ENCODE measurements at regions not wholly inside any gene's neighbourhood (a gene's known extent, or its start where the extent isn't known, plus 50 kb on each side); places are given as distances from the start of the nearest gene placed in this dataset.

DNA sequence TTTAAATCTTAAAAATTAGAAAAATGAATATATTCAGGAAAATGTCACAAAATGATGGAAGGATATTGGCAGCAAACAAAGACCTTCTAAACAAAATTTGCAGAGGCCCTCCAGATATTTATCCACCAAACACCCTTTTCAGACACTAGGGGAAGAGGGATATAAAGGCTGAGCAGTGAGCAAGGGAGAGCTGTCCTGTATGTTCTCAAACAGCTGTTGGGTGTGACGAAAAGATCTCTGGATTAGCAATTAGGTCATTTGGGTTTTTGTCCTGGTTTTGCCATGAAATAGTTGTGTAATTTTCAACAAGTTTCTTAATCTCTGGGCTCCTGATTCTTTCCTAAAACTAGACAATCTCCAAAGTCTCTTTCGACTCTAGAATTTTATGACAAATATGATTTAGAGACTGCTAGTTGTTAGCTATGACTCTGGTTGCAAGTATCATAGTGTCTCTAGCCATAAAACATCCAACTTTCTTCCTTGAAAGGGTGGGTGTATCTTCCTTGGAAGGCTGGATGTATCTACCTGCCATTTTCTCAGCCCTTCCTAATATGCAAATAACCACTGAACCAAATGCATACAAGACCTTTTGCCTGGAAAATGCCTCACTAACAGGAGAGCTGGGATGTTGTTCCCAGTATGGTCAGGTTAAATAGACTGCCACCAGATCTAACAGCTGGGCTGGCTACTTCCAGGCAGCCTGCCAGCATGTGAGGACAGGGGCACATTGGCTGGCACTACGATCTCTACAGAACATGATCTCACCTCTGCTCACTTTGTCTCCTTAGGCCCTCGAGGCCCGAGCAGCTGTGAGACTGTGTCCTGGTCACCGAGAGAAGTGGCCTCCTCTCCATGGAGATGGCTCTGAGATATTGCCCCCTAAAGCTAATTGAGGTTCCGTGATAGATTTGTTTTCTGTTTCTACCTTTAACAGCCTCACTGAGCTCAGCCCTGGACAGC is 225.5 kb upstream of the JADE1 start:
- DNase-seq, result peak; percentile 77
- intact Hi-C loops (cut with micrococcal nuclease), result no loop called here
- ATAC-seq, result peak; percentile 87

DNA sequence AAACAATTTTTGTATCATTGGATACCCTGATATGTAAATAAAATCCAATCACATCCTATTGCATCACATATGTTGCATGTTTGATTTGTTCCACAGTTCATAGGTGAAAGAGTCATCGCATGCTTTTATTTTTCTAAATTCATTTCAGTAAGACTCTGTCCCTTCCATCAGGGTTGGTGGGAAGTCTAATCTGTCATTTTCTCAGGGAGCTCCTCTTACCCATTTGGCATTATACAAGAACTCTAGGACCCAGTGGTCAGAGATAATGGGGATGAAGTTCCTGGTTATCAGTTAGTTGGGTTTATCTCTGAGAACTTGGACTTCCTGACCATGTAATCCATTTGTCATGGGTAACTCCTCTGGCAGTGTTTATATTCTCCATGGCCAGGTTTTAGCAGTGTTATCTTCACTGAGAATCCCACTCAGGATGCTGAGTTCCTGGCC is 227.1 kb upstream of the JADE1 start:
- intact Hi-C loops (cut with micrococcal nuclease), result no loop called here
- no peak for DNase-seq
- ATAC-seq, result no peak

DNA sequence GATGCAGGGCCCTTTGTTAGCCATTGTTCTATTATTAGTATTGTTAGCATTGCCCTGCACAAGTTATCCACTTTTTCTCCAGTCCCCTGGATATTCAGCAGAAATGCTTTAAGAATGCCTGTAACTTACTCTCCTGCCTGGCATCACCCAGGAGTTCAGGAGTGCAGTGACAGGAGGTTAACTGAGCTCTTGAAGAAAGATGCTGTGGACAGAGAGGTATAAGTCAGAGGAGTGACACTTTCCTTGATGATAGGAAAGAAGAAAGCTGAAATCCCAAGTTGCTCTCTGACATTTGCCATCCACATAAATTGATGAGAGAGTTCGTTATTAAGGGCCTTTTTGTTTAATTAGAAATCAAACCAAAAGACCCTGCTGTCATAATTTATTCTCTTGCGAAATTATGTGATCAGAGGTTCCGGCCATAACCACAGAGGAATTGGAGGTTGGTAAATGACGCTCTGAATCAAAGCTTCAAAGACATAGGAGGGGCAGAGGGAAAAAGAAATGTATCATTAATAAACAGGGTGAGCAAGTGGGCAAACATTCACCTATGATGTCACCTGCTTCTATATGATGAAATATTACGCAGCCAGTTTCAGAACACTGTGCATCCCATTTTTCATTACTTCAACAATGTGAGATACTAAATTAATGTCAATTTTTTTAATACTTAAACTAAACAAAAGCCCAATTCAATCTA is 230.2 kb upstream of the JADE1 start:
- intact Hi-C loops (cut with micrococcal nuclease), result no loop called here
- ATAC-seq (no peak), DNase-seq (no peak)

DNA sequence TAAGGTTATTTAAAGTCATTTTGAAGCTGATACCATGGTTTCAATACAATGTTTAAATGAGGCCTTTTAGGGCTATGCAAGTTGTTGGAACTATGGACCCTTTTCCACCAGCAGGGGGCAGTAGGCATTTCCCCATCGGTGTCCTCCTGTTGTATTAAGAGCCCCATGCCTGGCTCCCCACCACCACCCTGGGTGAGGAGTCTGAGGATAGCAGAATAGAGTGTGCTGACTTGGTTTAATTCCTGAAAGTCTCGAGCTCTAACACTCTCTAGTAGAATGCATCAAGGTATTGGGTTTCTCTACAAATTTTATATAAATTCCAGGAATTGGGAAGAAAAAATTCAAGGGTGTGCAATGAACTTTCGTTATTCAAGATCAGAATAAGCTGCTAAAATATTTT is 234.8 kb upstream of the JADE1 start:
- DNase-seq (peak; percentile 52), ATAC-seq (peak; percentile 50)
- intact Hi-C loops (cut with micrococcal nuclease), result no loop called here

DNA sequence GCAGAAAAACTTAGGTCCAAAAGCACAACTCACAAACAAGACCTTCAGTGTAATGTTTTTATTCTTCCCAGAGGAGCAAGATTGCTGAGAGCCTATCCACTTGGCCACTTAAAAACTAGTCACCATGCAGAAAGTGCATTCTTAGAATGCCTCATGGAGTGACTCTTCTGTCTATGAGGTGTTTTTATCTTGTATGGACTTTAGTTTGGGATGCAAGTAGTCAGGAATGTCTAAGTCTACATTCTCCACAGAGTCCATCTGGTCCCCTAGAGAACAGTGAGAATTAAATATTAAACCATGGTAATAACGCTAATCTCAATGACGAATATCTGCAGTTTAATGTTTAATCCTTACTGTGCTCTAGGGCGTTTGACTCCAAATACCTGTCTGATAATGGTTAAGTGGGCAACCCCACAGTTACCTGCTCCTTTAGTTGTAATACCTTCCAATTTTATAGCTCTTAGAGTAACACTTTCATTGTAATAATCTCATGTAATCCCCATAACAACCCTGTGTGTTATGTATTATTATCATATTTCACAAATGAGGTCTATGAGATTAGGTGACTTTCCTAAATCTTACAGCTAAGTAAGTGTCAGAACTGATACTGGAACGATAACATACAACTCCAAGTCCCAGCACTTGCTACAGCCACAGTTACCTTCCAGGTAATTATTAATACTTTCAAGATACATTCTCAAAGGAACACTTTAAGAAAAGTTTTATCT is 235.6 kb upstream of the JADE1 start:
- DNase-seq, result no peak
- intact Hi-C loops (cut with micrococcal nuclease), result no loop called here
- ATAC-seq, result peak; percentile 38

DNA sequence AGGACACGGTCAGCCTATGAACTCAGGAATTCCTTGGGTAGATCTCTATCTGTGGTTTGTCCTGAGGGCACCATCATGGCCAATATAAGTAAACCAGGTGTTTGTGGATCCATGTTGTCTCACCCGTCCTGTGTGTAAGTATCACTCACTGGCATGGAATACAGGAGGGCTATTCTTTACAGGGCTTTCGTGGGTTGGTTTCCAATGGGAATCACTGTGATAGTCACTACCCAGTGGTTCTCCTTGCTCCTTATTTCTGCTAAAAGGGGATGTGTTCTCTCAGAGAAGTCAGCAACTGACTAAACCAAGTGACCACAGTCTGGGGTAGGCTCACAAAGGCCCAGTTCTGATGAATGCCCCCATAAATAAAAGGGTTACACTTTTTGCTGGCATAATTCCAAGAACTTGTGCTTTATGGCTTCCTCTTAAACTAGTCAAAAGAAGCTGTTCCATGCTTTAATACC is 236.7 kb upstream of the JADE1 start:
- intact Hi-C loops (cut with micrococcal nuclease), result no loop called here
- ATAC-seq, result no peak

DNA sequence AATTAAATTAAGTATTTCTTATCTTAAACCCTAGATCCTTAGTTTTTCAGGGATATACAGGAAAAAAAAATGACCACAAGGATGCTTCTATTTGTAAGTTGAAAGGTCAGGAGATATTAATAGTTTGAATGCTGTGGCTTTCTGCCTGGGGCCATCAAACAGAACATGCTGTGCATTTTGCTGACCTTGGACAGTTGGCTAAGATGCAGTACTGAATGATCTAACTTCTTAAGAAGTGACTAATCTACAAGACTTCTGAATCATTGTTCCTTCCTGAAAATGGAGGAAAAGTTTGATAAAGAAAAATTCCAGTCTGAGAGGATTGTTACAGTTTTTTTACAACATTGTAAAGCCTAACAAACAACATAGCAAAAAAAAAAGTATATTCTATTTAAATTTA is 237.8 kb upstream of the JADE1 start:
- ATAC-seq, result peak; percentile 86
- intact Hi-C loops (cut with micrococcal nuclease), result no loop called here
- DNase-seq, result no peak

More for the DNA sequence above, 236.7 kb upstream of the JADE1 start:
- DNase-seq, result no peak

DNA sequence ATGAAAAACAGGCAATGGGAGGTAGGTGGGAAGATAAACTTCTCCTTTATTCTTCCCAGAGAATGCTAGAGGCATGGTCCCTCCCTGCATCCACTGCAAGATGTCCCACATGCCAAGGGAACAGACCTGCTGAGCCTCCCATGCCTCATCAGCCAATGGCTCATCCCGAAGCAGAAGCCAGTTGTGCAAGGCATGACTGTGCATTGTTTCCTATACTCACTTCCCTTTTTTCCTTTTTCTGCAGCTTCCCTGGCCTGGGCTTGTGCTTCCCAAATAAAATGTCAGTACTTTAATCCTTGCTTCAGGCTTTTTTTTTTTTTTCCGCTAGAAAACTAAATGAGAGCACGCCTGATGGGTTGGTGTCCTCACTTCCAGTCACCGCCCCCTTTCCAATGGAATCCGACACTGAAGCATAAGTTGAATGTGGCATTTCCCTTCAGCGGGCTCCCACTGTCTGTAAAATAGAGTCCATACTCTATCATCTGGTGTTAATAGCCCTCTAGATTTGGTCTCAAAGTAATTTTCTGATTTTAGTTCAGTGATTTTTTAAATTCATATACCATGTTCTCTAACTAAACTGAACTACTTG is 239.0 kb upstream of the JADE1 start:
- intact Hi-C loops (cut with micrococcal nuclease), result no loop called here
- ATAC-seq (peak; percentile 30), DNase-seq (peak; percentile 35)

DNA sequence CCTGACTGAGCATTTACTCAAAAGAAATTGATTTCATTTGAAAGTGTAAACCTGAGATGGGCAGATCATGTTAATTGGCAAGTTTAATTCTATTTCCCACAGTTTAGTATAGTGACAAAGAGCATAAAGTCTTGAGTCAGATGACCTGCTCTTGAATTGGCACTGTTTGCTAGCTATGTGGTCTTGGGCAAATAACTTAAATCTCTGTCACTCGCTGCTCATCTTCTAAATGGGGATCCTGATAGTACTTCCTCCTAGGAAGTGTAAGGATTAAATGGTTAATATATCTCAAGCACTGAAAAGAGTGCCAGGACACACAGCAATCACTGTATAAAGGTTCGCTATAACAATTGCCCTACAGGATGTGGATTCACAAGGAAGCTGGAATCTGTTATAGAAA is 242.8 kb upstream of the JADE1 start:
- ATAC-seq (no peak), DNase-seq (no peak)
- intact Hi-C loops (cut with micrococcal nuclease), result no loop called here

DNA sequence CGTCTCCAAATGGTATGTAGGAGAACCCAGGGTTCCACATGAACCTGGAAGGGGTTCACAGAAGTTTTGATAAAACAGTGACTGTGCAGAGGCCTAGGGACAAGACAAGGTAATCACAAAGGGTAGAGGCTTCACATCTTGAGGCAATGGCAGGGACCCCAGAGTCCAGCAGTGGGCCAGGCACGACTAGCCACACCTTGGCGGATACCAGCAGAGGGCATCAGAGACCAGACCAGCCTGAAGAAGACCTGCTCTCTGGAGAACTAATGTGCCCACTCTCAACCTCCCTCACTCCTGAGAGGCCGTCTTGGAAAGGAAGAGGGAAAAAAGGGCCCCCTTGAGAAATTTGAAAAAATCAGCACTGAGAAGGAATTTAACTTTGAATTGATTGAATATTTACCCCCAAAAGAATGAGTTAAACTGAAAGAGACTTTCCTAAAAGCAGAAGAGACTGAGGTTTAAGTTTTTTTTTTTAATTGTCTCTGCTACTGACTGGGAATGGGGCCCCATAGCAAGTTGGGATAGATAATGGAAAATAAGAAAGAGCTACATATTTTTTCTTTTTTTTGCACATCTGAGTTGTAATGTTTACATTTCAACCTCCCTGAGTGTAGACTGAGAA is 243.8 kb upstream of the JADE1 start:
- intact Hi-C loops (cut with micrococcal nuclease), result no loop called here
- ATAC-seq (peak; percentile 83), DNase-seq (peak; percentile 64)

DNA sequence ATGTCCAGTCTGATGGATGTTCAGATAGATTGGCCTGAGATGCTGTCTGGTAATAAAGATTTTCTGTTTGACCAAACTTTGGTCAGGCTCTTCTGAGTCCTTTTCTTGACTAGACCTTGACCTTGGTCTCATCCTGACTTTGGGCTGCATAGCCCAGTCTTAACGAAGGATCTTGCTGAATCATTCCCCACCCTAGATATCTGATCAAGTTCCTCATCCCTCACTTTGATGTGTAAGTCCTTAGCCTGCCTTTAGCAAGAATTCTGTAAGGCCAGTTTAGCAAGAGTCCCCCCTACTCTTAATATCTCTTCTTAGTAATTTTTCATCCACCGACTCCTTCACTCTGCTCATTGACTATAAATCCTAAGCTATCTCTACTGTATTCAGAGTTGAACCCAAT is 244.4 kb upstream of the JADE1 start:
- no peak for DNase-seq
- intact Hi-C loops (cut with micrococcal nuclease), result no loop called here
- no peak for ATAC-seq

DNA sequence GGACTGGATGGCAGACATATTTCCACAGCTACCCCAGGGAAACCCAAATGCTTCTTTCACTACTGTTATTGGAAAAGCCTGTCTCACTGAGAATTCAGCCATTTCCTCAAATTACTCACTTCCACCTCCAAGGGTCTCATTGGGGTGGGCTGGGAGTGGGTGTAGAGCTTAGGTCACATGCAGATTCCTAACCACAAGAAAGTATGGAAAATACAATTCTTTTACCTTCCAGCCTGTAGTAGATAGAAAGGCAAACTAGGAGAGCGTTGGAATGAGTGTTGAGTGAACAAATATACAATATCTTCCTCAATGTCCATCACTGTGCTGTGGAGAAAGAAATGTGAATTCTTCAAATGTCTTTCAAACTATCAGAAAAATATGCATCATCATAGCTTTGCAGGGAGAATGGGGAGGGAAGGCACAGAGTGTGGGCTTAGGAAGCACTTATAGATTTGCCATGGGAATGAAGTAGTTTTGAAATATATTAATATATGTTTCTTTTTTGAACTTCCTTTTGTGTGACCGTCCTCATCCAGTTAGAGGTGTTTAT is 245.3 kb upstream of the JADE1 start:
- ATAC-seq, result no peak
- intact Hi-C loops (cut with micrococcal nuclease), result no loop called here
- no peak for DNase-seq

DNA sequence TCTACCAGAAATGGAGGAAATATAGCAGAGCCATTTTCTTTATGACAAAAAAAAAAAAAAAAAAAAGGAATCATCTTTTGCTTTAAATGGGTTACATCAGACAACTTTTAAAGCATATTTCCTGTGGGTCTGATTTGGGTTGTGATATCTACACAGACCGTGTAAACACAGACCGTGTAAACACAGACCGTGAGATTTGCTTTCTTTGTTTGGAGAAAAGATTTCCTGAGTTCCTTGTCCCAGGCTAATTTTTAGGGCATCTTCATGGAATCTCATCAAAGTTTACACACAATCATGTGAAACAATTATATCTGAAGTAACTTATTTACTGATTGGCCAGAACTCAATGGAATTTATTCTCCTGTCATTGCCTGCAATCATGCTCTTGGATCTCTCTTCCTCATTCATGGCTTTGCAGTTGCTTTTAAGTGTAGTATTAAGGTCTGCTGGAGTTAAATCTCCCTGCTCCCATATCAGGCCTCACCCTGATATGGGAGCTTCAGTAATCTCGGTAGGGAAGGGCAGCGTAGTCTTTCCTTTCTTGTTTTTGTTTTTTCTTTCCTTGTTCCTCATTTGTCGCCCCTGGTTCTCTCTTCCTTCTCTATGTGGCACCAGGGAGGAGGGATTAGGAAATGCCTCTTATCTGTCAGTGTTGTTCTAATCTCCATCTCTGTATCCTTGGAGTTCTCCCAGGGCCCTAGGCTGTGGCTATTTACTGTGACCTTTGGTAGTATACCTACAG is 248.6 kb upstream of the JADE1 start:
- no peak for DNase-seq
- intact Hi-C loops (cut with micrococcal nuclease), result no loop called here
- ATAC-seq, result no peak

DNA sequence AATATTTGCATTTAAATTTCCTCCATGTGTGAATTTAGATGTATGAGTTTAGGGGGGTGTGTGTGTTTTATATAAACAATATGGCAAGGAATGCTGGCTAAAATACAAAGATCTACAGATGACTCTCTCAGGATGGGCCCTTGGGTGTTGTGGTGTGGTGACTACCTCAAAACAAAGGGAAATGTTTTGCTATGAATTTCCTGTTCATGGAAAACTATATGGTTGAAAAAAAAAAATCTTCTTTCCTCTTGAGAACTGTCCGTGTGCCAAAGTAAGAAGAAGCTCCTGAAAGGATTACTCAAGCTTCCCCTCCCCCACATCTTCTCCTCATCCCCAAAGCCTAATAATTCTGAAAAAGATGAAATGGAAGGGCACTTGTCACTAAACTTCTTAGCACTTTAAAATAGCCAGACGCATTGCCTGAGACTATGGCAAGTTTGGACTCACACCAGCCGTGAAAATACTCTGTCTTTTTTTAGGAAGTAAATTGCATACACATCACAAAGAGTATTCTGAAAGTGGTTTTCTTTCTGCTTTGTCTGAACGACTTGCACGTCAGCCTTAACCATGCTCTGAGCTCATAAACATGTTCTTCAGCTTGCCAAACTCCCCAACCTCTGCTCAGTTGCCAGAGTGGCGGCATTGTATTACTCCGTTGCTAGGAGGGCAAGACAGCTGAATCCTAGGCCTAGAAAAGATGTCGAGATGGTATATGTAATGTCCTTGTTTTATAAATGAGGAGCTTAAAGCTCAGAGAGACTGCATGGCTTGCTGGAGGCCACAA is 250.4 kb upstream of the JADE1 start:
- no peak for DNase-seq
- ATAC-seq, result no peak
- intact Hi-C loops (cut with micrococcal nuclease), result loop anchor here (10.0 kb wide), 2 partner anchors 104 to 306 kb away; no protein-coding TSS in a partner anchor

DNA sequence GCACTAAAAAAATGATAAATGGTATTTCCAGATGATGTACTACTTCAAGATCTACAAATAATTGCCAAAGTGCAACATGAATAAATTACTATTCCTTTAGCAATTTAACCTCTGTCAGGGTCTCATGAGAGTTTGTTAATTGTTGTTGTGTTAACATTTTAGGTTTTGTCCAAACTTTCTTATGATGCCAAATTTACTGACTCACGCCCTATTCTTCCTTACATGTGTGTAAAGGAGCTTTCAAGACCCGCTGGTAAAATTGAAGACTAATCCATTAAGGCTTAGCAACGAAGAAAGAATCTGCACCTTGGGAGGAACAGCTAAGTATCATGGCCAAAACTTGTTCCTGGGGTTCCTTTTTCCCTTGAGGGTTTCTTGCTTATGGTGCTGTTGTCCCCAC is 252.7 kb upstream of the JADE1 start:
- DNase-seq (no peak), ATAC-seq (no peak)
- intact Hi-C loops (cut with micrococcal nuclease), result loop anchor here (10.0 kb wide), 2 partner anchors 102 to 308 kb away; no protein-coding TSS in a partner anchor

DNA sequence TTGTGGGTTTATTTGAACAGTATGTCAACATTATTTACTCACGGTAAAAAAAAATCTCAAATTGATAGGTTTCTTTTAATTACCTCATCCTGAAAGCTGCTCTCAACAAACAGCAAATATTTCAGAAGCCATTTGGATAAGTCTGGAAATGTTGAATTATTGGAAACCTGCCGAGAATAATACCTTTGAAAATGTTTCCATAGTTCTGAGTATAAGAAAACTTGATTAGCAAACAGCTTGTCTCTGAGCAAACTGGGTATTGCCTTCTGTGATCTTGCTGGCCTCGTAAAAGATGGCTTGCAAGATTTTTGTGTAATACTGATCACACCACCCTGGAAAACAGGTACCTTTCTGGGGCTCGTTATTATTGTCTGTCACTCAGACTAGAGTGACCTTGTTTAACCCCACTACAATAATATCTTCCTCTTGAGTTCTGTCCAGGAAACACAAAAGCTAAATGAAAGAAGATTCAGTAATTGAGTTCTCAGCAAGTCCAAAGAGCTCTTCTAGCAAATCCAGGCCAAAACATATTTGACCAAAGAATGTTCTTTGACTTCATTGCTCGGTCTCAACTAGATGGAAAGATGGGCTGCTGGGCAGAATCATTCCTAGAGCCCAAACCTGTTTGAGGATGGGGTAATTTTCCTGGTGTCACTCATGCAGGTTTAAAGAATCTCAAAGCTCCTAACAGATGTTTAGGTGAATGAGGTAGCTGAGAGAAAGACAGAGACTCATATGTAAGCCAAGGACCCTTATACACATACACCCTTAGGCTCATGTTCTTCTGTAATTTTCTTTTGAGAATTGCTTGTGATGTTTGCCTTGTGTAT is 255.6 kb upstream of the JADE1 start:
- DNase-seq (no peak), ATAC-seq (peak; percentile 45)
- intact Hi-C loops (cut with micrococcal nuclease), result loop anchor here (10.0 kb wide), 2 partner anchors 99 to 311 kb away; no protein-coding TSS in a partner anchor
